Panc1 (cell line): ENCODE measurements at regions not wholly inside any gene's neighbourhood (a gene's known extent, or its start where the extent isn't known, plus 50 kb on each side); places are given as distances from the start of the nearest gene placed in this dataset.

Experiments
- ATAC-seq: fragments of 200-7000 bp; cut with Tn5 transposase; 2 replicates; pipeline ENCODE4 v1.9.1; 2020; ENCODE audit warnings: mild to moderate bottlenecking, moderate library complexity
- BruUV-seq: library from RNA; stranded (reverse); fragments of 400-500 nt; replicated peaks from 2 replicates; lab custom pipeline; 2021; lab: Mats Ljungman, UMichigan
- CTCF ChIA-PET: fragments of 300-600 bp; sonication (Branson Sonifier 250); formaldehyde crosslinking; loops from one replicate; lab custom pipeline; 2022; ENCODE audit warnings: antibody characterized with exemption; lab: Charles Lee
- POLR2A ChIA-PET: fragments of 300-600 bp; sonication (Branson Sonifier 250); formaldehyde crosslinking; loops from one replicate; lab custom pipeline; 2022; ENCODE audit warnings: antibody characterized with exemption; lab: Charles Lee
- DNase-seq: peaks from one replicate; pipeline ENCODE4 v3.0.0-alpha.2; 2010; ENCODE audit warnings: low read depth, low spot score
- H3K27ac ChIP-seq: 2 replicates; pipeline ENCODE4 v1.5.1; 2011; ENCODE audit warnings: mild to moderate bottlenecking, low read length, inconsistent platforms
- H3K27me3 ChIP-seq: fragments of 200-500 bp; sonication (Bioruptor generic); 2 replicates; pipeline ENCODE4 v1.6.0; 2014; ENCODE audit warnings: low read length, inconsistent platforms; ENCODE audit not compliant: control insufficient read depth, insufficient read depth
- H3K36me3 ChIP-seq: fragments of 200-500 bp; sonication (Bioruptor generic); 2 replicates; pipeline ENCODE4 v1.5.1; 2014; ENCODE audit warnings: inconsistent platforms, mild to moderate bottlenecking, low read length, moderate library complexity; ENCODE audit not compliant: control insufficient read depth, insufficient read depth
- H3K4me1 ChIP-seq: 2 replicates; pipeline ENCODE4 v1.5.1; 2011; ENCODE audit warnings: inconsistent platforms, mild to moderate bottlenecking, low read length, moderate library complexity; ENCODE audit not compliant: control insufficient read depth, insufficient read depth
- H3K4me3 ChIP-seq, 2 experiments: 2 replicates each; pipeline ENCODE4 v1.5.1; 2011 to 2012; ENCODE audit warnings: low read depth in 2 of 2, low read length in 2 of 2, mild to moderate bottlenecking in 2 of 2, inconsistent platforms in 1 of 2, moderate library complexity in 1 of 2
- H3K9me3 ChIP-seq: fragments of 200-500 bp; sonication (Bioruptor generic); 2 replicates; pipeline ENCODE4 v1.5.1; 2014; ENCODE audit warnings: low read depth, mild to moderate bottlenecking, inconsistent platforms, low read length, moderate library complexity; ENCODE audit not compliant: control insufficient read depth, insufficient read depth
- POLR2AphosphoS5 ChIP-seq: IDR thresholded peaks from 2 replicates; pipeline ENCODE4 v1.6.1; 2012; ENCODE audit warnings: mild to moderate bottlenecking, low read depth, low read length, moderate library complexity
- SIN3A ChIP-seq: IDR thresholded peaks from 2 replicates; pipeline ENCODE4 v1.6.1; 2012; ENCODE audit warnings: low read depth, mild to moderate bottlenecking, low read length, moderate library complexity, borderline replicate concordance; ENCODE audit not compliant: insufficient read depth
- TCF7L2 ChIP-seq: IDR thresholded peaks from 2 replicates; pipeline ENCODE4 v1.6.1; 2011; ENCODE audit warnings: mild to moderate bottlenecking, low read depth, low read length, inconsistent platforms
- in situ Hi-C: cut with HindIII; loops from 2 replicates; pipeline ENCODE4 v1.10.0; 2016; ENCODE audit warnings: low sequenced_read_pairs, low pct_unique_long_range_greater_than_20kb
- intact Hi-C: fragments of 100-400 bp; cut with micrococcal nuclease; formaldehyde crosslinking; loops from one replicate; pipeline ENCODE4 v1.10.0; 2022; ENCODE audit not compliant: unreplicated experiment
- TF ChIP-seq, protein P1 (sequence below), 2 experiments: IDR thresholded peaks; 2 replicates each; pipeline ENCODE4 v1.6.1; 2011 to 2012; ENCODE audit warnings: low read depth in 2 of 2, control low read depth in 1 of 2, low read length in 1 of 2, mild to moderate bottlenecking in 1 of 2, moderate library complexity in 1 of 2; ENCODE audit not compliant: insufficient read depth in 1 of 2
- TF ChIP-seq, protein P2 (sequence below): fragments of 450-650 bp; IDR thresholded peaks from 2 replicates; pipeline ENCODE4 v1.5.1; 2017; ENCODE audit warnings: mild to moderate bottlenecking

DNA sequence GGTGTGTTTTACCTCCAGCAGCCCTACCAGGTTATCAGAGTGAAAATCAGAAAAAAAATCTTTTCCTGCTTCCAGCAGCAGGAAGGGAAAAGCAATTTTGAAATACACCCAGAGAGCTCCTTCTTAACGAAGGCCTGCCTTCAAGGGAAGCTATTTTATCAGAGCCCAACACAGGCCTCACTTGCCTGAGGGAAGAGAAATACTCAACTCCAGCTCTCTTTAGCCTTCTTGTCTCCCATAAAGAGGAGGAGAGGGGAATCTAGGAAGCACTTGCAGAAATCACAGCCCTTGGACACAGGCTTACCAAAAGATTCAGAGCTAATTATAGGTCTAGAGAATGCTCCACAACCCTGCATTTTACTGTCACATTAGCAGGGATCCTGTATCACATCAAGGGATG, 896.1 kb upstream of the CNTNAP5 start:
- intact Hi-C loops: no loop called here
- ATAC-seq (no peak), DNase-seq (no peak)
- Histone ChIP-seq H3K36me3 (no peaks in the 10 kb centered on the region), H3K27ac (no peak overlapping the region), H3K9me3 (no peaks in the 10 kb centered on the region), H3K4me1 (no peaks in the 10 kb centered on the region), H3K4me3 (no peak overlapping the region), H3K27me3 (no peaks in the 10 kb centered on the region)
- no TSS peak for BruUV-seq
- TF ChIP-seq POLR2AphosphoS5: no peak
- TF ChIP-seq, protein P1, sequence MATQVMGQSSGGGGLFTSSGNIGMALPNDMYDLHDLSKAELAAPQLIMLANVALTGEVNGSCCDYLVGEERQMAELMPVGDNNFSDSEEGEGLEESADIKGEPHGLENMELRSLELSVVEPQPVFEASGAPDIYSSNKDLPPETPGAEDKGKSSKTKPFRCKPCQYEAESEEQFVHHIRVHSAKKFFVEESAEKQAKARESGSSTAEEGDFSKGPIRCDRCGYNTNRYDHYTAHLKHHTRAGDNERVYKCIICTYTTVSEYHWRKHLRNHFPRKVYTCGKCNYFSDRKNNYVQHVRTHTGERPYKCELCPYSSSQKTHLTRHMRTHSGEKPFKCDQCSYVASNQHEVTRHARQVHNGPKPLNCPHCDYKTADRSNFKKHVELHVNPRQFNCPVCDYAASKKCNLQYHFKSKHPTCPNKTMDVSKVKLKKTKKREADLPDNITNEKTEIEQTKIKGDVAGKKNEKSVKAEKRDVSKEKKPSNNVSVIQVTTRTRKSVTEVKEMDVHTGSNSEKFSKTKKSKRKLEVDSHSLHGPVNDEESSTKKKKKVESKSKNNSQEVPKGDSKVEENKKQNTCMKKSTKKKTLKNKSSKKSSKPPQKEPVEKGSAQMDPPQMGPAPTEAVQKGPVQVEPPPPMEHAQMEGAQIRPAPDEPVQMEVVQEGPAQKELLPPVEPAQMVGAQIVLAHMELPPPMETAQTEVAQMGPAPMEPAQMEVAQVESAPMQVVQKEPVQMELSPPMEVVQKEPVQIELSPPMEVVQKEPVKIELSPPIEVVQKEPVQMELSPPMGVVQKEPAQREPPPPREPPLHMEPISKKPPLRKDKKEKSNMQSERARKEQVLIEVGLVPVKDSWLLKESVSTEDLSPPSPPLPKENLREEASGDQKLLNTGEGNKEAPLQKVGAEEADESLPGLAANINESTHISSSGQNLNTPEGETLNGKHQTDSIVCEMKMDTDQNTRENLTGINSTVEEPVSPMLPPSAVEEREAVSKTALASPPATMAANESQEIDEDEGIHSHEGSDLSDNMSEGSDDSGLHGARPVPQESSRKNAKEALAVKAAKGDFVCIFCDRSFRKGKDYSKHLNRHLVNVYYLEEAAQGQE (IDR thresholded peaks at IDR 0.05; ENCODE audit: insufficient read depth in 1 of 2, low read depth in 2 of 2, low read length in 1 of 2): no peak
- no peak for TF ChIP-seq SIN3A
- TF ChIP-seq, protein P2, sequence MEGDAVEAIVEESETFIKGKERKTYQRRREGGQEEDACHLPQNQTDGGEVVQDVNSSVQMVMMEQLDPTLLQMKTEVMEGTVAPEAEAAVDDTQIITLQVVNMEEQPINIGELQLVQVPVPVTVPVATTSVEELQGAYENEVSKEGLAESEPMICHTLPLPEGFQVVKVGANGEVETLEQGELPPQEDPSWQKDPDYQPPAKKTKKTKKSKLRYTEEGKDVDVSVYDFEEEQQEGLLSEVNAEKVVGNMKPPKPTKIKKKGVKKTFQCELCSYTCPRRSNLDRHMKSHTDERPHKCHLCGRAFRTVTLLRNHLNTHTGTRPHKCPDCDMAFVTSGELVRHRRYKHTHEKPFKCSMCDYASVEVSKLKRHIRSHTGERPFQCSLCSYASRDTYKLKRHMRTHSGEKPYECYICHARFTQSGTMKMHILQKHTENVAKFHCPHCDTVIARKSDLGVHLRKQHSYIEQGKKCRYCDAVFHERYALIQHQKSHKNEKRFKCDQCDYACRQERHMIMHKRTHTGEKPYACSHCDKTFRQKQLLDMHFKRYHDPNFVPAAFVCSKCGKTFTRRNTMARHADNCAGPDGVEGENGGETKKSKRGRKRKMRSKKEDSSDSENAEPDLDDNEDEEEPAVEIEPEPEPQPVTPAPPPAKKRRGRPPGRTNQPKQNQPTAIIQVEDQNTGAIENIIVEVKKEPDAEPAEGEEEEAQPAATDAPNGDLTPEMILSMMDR: no peak
- TF ChIP-seq TCF7L2: no peak
- in situ Hi-C loops: no loop called here
- POLR2A ChIA-PET: no interaction called here
- CTCF ChIA-PET: no interaction called here

DNA sequence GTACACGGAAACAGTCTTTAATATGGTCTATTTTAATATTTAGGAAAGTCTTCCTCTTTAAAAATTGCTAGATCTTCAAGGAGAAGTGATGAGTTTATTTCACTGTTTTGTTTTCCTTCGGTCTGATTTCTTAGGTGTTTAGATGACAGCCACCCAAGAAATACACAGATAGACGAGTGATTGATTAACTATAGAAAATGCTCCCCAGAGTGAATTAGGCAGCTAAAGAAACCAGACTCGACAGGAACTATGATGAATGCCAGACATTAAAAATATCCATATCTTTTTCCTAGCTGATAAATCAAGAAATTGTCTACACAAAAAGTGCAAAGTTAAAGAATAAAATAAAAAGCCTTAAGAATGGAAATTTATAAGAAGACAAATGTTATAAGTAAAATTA, 888.7 kb upstream of the CNTNAP5 start:
- TF ChIP-seq POLR2AphosphoS5: no peak
- TF ChIP-seq, protein P2: no peak
- no peak for TF ChIP-seq SIN3A
- TF ChIP-seq, protein P1 (IDR thresholded peaks at IDR 0.05; ENCODE audit: insufficient read depth in 1 of 2, low read depth in 2 of 2, low read length in 1 of 2): no peak
- no peak for TF ChIP-seq TCF7L2
- Histone ChIP-seq H3K4me1 (no peaks in the 10 kb centered on the region), H3K36me3 (no peaks in the 10 kb centered on the region), H3K27ac (no peak overlapping the region), H3K9me3 (no peaks in the 10 kb centered on the region), H3K4me3 (no peak overlapping the region), H3K27me3 (no peaks in the 10 kb centered on the region)
- DNase-seq: no peak
- BruUV-seq: no TSS peak
- POLR2A ChIA-PET: no interaction called here
- intact Hi-C loops (no loop called here), in situ Hi-C loops (no loop called here)
- CTCF ChIA-PET: no interaction called here
- ATAC-seq: no peak
